ENCODE measurements at regions not wholly inside any gene's neighbourhood (a gene's known extent, or its start where the extent isn't known, plus 50 kb on each side); places are given as distances from the start of the nearest gene placed in this dataset.

DNA sequence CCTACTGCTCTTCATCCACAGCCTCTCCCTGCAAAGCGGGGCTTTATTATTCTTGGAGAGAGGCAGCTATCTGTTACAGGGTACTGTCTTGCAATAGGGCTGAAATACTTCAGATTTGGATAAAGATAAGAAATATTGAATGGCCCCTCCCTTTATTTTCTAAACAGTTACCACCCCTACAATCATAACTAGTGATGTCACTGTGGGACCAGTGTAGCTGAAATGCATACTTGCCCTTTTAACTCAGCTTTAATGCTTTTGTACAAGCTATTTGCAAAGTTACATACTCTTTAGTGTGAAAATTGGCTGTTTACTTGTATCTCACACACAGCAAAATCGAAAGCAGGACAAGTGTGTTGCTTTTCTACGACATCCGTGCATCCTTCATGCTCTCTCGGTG, 261.7 kb upstream of the GATB start:
- TF ChIP-seq, protein P1, sequence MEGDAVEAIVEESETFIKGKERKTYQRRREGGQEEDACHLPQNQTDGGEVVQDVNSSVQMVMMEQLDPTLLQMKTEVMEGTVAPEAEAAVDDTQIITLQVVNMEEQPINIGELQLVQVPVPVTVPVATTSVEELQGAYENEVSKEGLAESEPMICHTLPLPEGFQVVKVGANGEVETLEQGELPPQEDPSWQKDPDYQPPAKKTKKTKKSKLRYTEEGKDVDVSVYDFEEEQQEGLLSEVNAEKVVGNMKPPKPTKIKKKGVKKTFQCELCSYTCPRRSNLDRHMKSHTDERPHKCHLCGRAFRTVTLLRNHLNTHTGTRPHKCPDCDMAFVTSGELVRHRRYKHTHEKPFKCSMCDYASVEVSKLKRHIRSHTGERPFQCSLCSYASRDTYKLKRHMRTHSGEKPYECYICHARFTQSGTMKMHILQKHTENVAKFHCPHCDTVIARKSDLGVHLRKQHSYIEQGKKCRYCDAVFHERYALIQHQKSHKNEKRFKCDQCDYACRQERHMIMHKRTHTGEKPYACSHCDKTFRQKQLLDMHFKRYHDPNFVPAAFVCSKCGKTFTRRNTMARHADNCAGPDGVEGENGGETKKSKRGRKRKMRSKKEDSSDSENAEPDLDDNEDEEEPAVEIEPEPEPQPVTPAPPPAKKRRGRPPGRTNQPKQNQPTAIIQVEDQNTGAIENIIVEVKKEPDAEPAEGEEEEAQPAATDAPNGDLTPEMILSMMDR (IDR thresholded peaks at IDR 0.05), result no peak
- no peak for TF ChIP-seq POLR2A (IDR thresholded peaks at IDR 0.05)

All from vagina (tissue), 2 donors.